ENCODE measurements at regions not wholly inside any gene's neighbourhood (a gene's known extent, or its start where the extent isn't known, plus 50 kb on each side); places are given as distances from the start of the nearest gene placed in this dataset.
"Not testable (repeated sequence)": the region's sequence is repeated elsewhere in the genome, so short reads cannot be mapped to it uniquely, and the experiment has no call there.

GRCh38 chr11:130551388-130551787 lies 102.9 kb downstream of the ADAMTS15 start:
- no peak for DNase-seq

- DNase-seq, result no peak
Observed at GRCh38 chr11:130553306-130553705, 104.9 kb downstream of the ADAMTS15 start.

GRCh38 chr11:130554241-130555055 lies 106.0 kb downstream of the ADAMTS15 start:
- DNase-seq, result no peak

DNA sequence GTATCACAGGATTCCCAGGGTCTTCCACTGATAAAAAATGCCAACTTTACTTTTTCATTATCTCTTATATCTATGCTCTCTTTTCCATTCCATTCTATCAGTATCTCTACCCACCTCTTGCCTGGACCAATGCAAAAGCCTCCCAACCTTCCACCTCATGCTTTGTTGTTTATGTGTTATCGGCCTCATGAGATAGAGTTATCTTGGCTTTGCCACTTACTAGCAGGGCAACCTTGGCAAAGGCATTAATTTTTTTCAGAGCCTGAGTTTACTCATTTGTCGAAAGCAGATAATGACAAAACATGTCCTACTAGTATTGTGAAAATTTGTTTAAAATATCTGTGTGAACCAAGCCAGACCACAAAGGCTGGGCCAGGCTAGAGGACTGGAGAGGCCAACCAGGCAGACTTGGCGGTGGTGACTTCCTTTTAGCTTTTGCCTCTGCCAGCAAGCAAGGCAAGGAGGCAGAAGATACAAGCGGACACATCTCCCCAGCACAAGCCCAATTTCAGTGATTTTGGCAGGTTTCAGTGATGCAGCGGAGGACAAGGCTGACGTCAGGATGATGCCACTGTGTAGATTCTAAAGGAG lies 106.9 kb downstream of the ADAMTS15 start:
- no peak for DNase-seq

GRCh38 chr11:130560000-130560780 lies 111.7 kb downstream of the ADAMTS15 start:
- DNase-seq, result no peak

DNA sequence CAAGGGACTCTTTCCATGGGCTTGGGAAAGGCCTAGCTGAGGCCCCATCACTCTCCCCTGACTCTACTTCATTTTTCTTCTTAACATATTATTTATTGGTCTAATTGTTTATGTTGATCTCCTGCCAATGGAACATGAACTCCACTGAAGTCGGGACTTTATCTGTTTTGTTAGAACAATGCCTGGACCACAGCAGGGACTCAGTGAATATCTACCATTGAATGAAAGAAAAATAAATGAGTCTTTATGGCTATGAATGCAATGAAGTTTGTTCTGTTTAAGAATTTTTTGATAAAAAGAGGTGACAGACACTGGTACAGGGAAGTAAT lies 112.3 kb downstream of the ADAMTS15 start:
- DNase-seq, result no peak

- DNase-seq, result no peak
Observed at GRCh38 chr11:130561441-130561881, 113.0 kb downstream of the ADAMTS15 start.

DNA sequence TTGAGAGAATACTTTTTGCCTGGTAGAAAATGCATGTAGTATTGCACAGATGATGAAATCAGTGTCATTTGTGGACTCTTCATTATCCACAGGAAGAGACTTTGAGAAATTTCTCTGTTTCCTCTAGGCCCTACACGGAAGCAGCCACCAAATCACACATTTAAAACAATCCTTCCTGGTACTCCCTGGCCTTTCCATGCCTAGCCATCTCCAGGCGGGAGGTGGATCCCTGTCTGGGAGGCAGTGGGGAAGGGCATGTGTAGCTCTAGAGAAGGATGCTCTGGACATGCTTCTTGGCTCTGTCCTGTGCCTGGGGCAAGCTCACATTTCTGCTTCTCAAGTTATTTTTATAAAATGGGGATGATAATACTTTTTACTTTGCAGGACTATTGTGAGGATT lies 114.1 kb downstream of the ADAMTS15 start:
- no peak for DNase-seq

GRCh38 chr11:130566360-130566759 lies 117.9 kb downstream of the ADAMTS15 start:
- not testable (repeated sequence) for DNase-seq

DNA sequence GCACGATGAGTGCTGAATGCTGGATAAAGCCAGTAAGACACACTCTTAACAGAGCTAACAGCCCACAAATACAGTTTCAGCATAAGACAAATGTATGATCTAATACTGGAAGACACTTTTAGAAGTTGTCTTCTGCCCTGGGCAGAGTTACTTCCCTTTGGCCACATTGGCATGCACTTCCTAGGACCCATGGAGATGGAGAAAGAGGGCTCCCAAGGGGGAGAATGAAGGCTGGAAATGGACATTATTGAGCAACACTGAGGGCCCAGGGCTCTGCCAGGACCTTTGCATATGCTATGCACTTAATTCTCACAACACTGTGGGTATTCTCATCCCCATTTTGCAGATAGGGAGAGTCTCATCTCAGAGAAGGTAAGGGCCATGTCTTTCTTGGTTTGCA lies 123.1 kb downstream of the ADAMTS15 start:
- no peak for DNase-seq

- no peak for DNase-seq
Observed at GRCh38 chr11:130571947-130572584, 123.6 kb downstream of the ADAMTS15 start.

- no peak for DNase-seq
Observed at GRCh38 chr11:130573767-130574166, 125.3 kb downstream of the ADAMTS15 start.

DNA sequence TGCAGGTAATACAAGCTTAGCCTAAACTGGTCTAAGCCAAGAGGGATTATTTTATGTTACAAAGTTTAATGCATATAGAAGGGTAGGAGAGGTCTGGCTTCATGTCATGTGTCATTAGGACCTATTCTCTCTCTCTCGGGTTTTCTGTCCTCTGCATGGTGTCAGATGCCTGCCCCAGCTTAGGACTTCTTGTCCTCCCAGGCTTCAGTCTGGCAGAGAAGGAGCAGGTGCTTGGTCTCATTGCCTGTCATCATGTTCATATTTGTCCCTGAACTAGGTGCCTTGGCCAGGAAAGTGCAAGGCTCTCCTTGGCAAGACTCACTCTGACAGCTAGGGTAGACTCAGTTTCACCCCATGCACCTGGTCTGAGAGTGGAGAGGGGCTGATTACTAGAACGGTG lies 126.3 kb downstream of the ADAMTS15 start:
- no peak for DNase-seq

- DNase-seq, result no peak
Observed at GRCh38 chr11:130576146-130576545, 127.7 kb downstream of the ADAMTS15 start.

DNA sequence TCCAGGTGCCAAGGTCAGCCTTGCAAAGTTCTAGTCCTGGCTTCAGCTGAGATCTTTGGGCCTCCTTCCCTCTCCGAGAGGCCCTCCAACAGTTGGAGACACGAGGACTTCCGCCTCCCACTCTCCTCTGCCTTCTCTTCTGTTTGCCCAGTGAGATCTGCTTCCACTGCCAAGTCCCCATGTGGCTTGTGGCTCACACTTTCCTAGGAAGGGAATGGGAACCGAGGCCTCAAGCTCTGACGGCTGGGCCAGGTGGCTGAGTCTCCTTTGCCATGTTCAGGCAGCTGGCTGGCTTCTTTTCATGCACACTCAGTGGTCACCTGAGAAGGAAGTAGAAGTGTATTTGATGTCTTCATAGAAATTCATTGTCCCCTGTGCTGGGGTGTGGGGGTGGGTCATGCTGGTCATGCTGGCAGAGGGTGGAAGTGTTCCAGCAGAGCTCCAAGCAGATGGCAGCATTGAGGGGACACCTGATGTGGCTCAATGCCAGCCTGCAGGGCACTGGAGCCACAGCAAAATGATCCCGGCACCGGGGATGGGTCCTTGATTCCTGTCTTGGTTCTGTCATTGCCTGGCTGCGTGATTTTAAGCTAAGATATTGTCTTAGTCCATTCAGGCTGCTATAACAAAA lies 130.4 kb downstream of the ADAMTS15 start:
- DNase-seq, result no peak

DNA sequence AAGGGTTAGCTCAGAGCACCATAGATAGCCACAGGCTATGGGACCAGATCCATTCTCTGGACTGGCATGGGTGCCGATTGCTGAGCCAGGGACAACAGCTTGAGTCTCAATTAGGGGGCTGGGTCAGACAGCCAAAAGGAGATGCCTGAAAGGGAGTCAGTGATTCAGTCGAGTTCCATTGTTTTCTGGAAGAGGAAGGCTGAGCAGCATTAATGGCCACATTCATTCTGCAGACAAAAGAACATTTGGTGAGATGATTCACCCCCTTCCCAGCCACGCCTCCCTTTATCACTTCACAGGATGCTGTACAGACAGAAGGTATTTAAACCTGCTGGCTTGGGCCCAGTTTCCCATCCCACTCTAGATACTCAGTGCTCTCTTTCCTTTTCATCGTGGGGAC lies 131.9 kb downstream of the ADAMTS15 start:
- no peak for DNase-seq

- no peak for DNase-seq
Observed at GRCh38 chr11:130580891-130581492, 132.5 kb downstream of the ADAMTS15 start.

DNA sequence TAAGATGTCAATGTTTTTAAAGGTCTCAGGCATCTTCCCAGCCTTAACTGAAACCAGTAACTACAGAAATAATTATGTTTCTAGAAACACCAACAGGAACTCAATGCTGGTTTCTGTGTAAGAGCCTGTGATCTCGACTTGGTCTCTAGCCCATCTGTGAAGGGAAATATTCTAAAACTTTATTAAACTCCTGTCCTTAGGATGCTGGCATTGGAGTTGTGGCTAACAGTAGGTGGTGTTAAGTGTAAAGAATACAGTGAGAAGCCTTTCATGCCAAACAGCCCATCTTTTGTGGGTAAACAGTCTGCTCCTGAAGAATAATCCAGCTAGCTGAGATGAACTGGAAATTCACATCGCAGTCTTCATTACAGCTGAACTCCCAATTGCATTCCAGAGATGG lies 133.2 kb downstream of the ADAMTS15 start:
- no peak for DNase-seq

GRCh38 chr11:130582176-130582575 lies 133.7 kb downstream of the ADAMTS15 start:
- no peak for DNase-seq

DNA sequence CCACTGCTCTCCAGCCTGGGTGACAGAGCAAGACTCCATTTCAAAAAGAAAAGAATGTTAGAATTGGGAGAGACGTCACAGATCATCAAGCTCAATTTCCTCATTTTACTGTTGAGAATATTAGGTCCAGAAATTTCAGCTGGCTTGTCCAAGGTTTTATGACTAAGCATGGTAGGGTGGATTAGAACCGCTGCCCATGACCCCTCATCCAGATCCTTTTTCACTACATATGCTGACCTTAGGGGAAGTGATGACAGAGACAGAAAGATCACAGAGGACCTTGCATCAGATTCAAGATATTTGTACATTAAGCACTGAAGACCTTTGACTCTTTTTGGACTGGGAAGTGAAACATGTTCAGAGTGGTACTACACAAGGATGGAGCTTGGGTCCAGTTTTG lies 134.5 kb downstream of the ADAMTS15 start:
- DNase-seq, result no peak

- no peak for DNase-seq
Observed at GRCh38 chr11:130583801-130584211, 135.4 kb downstream of the ADAMTS15 start.

- no peak for DNase-seq
Observed at GRCh38 chr11:130585545-130585944, 137.1 kb downstream of the ADAMTS15 start.
